GOT3 (cell line): ENCODE measurements at regions not wholly inside any gene's neighbourhood (a gene's known extent, or its start where the extent isn't known, plus 50 kb on each side); places are given as distances from the start of the nearest gene placed in this dataset.
"Not testable (repeated sequence)": the region's sequence is repeated elsewhere in the genome, so short reads cannot be mapped to it uniquely, and the experiment has no call there.

Experiments
- DNase-seq: peaks from one replicate; lab custom pipeline; 2025; ENCODE audit warnings: mixed read lengths; lab: John Stamatoyannopoulos, UW

DNA sequence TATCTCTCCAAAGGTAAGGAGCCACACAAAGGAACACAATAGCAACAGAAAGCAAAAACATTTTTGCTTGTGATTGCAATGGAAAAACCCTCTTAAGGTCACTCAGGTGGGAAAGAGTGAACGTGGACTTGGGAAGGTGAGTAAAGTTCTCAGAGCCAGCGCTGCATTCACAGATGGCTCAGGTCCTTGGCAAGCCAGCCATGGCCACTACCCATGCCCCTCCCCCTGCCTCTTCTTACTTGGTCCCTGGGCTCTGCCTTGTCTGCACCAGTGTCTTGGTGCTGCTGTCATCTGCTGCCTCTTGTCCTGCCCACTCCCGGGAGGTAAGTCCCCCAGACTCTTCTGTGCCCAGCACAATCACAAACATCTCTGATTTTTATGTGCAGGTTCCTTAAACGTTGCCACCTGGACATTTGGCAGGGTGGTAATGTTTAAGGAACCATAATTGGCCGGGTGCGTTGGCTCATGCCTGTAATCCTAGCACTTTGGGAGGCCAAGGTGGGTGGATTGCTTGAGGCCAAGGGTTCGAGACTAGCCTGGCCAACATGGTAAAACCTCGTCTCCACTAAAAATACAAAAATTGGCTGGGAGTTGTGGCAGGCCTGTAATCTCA is 74.6 kb downstream of the FEM1C start:
- no peak for DNase-seq

DNA sequence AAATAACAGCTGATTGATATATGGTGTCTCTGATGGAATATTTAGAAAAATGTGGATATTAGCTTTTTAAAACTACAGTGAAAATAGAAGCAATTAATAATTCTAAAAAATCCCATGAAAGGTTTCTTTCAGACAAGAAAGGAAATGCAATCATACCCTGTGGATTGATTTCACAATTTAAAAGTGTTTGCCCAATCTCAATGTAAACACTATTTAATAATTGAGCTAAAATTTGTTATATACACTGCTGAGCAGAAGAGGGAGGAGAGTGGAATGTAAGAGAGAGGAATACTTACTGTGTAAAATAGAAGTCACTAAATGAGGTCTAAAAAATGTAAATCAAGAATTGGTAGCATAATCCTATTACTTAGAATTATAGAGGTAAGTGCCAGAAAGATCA is 76.9 kb downstream of the FEM1C start:
- no peak for DNase-seq

- no peak for DNase-seq
Measured at GRCh38 chr5:115465431-115465830, 79.1 kb downstream of the FEM1C start.

GRCh38 chr5:115463983-115464382 is 80.6 kb downstream of the FEM1C start:
- DNase-seq, result no peak

DNA sequence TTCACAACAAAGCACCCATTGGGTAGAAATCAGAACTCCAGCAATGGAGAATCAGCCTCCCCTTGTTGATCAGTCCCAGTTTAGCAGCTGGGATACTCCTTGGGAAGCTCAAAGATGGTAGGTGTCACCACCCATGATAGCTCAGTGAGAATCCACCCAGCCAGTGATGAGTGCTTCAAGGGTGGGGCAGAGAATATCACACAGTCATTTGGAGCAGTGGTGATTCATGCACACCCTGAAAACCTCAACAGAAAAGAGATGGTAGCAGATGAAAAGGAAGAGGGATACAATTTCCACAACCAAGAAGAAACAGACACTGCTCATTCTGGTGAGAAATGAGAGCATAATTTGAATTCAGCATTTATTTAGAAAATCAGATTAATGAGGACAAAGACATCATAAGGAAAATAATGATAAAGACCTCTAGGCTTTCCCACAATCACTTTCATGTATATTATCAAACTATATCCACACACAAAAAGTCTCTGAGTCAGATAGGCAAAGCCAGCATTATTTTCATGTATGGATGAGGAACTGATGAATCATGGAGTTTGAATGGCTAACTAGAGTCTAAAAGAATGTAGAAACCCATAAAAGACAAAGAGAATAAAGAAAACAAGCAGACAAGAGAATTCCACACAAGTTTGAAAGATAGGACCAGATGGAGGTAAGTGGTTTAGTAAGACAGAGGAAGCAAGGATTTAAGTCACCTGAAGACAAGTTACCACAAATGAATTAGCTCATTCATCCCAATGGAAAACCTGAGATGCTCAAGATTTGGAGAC is 82.9 kb downstream of the FEM1C start:
- no peak for DNase-seq

GRCh38 chr5:115461093-115461492 is 83.5 kb downstream of the FEM1C start:
- DNase-seq, result no peak

- DNase-seq, result no peak
Measured at GRCh38 chr5:115460472-115460871, 84.1 kb downstream of the FEM1C start.

DNA sequence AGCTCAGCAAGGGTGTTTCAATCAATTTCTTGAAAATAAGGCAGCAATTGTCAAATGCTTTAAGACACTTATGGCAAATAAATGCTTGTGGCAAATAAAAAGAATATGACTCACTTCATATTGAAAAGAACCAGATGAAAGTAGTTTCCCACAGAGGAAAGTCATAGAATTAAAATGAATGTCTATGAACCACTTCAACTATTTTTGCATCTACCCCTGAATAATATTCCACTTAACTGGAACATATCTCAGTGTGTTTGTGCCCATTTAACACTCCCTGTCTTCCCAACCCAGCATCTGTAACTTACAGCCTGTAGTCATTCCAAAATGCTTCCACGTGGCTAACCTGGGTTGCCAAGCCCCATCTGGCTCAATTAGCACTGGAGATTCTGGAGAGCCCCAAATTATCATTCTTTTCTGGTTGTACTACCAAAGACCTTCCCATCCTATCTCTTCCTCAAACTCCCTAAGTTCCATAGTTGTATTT is 84.7 kb downstream of the FEM1C start:
- DNase-seq, result no peak

DNA sequence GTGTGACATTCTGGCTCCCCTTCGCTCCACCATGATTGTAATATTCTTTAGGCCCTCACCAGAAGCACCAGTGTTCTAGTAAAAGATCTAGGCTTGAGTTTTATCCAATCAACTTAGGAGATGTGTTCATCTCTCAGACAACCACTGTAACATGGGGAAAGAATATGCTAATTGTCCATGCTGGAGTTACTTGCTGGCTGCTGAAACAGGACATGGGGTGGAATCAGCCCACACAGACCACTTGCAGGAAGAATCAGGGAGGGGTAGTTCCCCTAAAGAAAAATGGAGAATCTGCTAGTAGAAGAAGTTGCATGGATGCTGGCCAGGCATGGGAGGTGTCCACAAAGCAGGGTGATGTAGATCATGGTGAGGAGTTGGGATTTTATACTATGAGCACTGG is 86.2 kb downstream of the FEM1C start:
- DNase-seq, result no peak

DNA sequence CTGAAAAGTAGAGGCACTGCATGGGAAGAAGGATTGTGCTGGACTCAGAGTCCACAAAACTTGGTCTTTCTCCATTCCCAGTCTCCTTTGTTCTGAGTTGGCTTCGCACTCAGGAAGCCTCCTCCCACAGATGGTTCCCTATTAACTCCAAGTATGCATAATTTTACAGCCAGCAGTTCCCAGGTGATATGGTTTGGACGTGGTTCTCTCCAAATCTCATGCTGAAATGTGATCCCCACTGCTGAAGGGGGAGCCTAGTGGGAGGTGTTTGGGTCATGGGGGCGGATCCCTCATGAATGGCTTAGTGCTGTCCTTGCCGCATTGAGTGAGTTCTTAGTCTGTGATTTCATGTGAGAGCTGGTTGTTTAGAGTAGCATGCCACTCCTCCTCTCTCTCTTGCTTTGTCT is 86.6 kb downstream of the FEM1C start:
- DNase-seq, result no peak

- DNase-seq, result no peak
Measured at GRCh38 chr5:115457571-115457970, 87.0 kb downstream of the FEM1C start.

DNA sequence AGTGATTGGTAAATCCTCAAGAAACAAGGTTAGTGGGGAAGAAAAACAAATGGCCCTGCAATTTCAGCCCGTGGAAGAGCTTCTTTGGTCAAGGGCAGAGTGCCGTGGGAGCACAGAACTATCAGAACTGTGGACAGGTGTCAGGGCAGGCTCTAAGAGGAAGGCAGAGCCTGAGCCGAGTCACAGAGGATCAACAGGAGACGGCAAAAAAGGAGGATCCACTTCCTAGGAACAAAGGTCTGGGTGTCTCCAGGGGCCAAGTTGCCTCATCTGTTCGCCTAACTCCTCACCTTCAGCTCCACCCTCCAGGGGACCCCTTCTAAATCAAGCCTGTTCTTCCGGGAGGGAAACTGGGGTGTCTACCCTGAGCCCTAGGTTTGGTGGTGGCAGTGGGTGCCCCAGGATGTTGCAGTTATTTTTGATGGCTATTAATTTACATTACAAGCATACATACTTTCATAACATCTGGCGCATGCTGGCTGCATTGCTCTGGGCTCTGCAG is 88.0 kb downstream of the FEM1C start:
- DNase-seq, result no peak

DNA sequence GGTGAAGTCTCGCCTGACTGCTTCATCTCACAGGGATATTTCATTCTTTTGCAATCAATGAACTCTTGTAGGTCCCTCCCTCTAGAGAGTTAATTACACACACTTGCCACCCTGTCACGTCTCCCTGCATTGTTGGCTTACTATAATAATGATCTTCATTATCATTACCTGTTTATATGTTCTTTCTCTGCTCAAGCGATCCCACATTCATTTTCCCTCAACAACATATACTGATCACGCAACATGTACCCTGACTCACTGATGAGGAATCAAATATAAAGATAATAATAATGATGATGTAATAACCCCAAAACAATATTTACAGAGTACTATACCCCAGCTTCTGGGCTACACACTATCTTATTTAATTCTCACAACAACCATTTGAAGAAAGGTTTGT is 88.5 kb downstream of the FEM1C start:
- DNase-seq, result no peak

GRCh38 chr5:115455301-115455707 is 89.3 kb downstream of the FEM1C start:
- DNase-seq, result no peak

- DNase-seq, result no peak
Measured at GRCh38 chr5:115453391-115454095, 91.0 kb downstream of the FEM1C start.

DNA sequence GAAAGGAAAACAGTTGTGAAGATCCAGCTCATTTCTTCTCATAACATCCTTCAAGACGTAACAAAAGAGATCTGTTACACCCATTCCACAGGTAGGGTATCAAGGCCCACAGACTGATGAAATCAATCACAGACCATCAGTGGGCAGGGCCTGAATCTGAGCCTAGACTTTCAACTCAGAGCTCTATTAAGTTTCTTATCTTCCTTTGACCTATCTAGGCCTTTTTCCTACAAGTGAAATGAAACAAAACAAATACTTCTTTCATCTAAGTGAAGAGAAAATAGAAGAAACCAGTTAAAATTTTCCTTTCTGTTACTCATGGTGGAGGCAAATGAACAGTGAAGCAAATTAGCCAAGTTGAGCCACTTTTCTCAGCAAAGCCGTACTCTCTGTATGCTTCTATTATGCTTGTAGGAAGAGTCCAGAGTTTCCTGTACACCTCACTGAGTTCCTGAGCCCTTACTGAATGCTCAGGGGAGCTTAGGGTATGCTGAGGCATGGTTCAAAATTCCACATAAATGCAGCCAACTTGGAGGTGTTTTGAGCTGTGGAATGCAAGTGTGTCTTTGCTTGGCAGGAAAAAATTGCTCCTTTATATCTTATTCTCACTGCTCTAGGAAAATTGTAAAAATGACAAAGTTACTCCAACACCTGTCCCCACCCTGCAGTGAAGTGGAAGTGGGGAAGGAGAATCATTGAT is 91.9 kb downstream of the FEM1C start:
- DNase-seq, result no peak

- DNase-seq, result no peak
Measured at GRCh38 chr5:115452083-115452482, 92.5 kb downstream of the FEM1C start.

DNA sequence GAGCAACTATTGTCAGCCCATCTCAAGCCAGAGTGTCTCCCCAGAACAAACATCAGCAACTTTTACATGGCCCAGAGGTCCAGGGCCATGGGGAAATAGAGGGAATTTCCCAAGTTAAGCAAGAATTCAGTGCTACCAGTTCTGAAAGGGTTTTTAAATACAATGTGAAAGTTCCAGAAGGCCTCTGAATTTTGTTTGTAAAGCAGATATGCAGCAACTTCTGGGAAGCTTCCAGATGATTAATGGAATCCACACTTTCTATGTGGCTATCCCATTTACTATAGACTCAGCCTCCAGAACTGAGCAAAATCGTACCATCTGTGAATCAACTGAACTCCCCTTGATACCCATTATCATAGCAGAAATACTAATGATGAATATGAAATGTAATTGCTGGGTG is 93.8 kb downstream of the FEM1C start:
- DNase-seq, result no peak

DNA sequence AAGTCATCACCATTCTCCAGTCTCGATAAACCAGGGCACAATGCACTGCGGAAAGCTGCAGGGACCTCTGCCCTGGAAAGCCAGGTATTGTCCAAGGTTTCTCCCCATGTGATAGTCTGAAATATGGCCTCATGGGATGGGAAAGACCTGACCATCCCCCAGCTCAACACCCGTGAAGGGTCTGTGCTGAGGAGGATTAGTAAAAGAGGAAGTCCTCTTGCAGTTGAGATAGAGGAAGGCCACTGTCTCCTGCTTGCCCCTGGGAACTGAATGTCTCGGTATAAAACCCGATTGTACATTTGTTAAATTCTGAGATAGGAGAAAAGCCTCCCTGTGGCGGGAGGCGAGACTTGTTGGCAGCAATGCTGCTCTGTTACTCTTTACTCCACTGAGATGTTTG is 95.9 kb downstream of the FEM1C start:
- DNase-seq, result not testable (repeated sequence)

DNA sequence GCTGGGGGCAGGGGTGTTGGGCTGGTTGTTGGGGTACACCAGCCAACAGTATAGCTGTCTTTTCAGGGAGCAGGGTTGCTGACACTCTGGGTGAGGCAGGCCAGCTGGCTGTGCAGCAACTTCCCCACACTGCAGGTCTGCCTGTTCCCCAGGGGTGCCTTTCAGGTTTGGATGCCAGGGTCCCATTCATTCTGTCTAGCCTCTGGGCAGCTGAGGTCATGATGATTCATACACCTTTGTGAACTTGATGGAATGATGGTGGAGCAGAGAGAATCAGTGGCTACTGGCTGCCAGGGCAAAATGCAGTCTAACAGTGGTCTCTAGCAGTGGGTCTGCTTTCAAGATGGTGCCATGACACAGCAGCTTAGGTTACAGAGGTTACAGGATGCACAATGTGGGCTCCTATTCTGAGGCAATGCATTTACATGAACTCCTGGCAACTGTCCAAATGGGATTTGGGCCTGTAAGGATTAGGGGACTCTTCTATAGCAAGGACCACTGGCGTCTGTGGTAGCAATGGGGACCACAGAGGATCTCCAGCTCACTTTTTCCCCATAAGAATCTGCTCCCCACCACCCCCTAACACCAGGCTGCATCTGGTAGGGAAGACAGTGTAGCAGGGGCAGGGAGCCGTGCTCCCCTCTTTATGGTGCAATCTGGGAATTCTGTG is 103.7 kb downstream of the FEM1C start:
- no peak for DNase-seq

GRCh38 chr5:115439639-115440038 is 104.9 kb downstream of the FEM1C start:
- no peak for DNase-seq

GRCh38 chr5:115439042-115439441 is 105.5 kb downstream of the FEM1C start:
- DNase-seq, result no peak
